ENCODE measurements at regions not wholly inside any gene's neighbourhood (a gene's known extent, or its start where the extent isn't known, plus 50 kb on each side); places are given as distances from the start of the nearest gene placed in this dataset.

DNA sequence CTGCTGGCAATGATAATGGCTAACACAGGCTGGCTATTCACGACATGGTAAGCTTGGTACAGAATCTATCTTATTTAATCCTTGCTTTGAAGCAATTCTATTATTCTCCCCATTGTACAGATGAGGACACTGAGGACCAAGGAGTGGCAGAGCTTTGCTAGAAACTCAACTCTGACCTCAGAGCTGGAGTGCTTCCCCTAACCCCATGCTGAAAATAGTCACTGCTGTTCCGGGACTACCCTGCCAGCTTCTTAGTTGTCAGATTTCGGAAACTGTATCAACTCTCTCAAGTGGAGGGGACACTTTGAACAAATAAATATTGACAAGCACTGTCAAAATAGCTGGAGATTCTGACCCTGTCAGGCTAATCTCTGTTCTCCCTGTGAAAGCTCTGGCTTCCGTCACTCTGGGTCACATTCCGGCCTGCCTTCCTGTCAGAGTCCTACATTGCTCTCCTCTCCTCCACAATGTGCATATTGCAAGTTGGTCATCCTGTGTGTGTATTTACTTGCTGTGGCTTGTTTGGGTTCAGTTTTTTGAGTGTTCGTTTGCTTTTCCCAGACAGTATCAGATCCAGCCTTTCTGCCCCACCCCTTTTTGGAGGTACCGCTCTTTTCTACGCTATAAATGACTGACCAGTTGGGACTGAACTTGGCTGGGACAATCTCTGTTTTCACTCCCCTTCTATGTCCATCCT lies 134.3 kb upstream of the MAP1B start (continued):
- TF ChIP-seq FOXA1 (IDR thresholded peaks at IDR 0.05) (no peak), FOXA1 (CRISPR knock-in tag; IDR thresholded peaks at IDR 0.05) (peak; percentile 51; the same call in 1 of the 2 replicates), SALL1 (CRISPR knock-in tag; IDR thresholded peaks at IDR 0.05) (peak; percentile 59), ZNF292 (CRISPR knock-in tag; IDR thresholded peaks at IDR 0.05; ENCODE audit: borderline replicate concordance, low read depth) (peak; percentile 59; the same call in 1 of the 2 replicates), WIZ (CRISPR knock-in tag; IDR thresholded peaks at IDR 0.05) (no peak), MED1 (CRISPR knock-in tag; IDR thresholded peaks at IDR 0.05) (peak; percentile 39; the same call in 1 of the 2 replicates), SP5 (CRISPR knock-in tag; IDR thresholded peaks at IDR 0.05; ENCODE audit: borderline replicate concordance, low read depth) (peak; percentile 78), GFI1 (CRISPR knock-in tag; IDR thresholded peaks at IDR 0.05; ENCODE audit: borderline replicate concordance) (peak; percentile 44; the same call in 1 of the 2 replicates), ZNF180 (CRISPR knock-in tag; IDR thresholded peaks at IDR 0.05; ENCODE audit: borderline replicate concordance, low read depth) (no peak), RXRB (CRISPR knock-in tag; IDR thresholded peaks at IDR 0.05; ENCODE audit: borderline replicate concordance) (0 out of 2 replicates have a peak, but pooled peaks have one; percentile 22), JARID2 (CRISPR knock-in tag; IDR thresholded peaks at IDR 0.05; ENCODE audit: insufficient replicate concordance) (no peak), TP53 (CRISPR knock-in tag; conservative IDR thresholded peaks at IDR 0.05) (no peak), ZNF629 (CRISPR knock-in tag; conservative IDR thresholded peaks at IDR 0.05) (peak; percentile 94), SP4 (CRISPR knock-in tag; IDR thresholded peaks at IDR 0.05) (0 out of 2 replicates have a peak, but pooled peaks have one; percentile 21), BCL6 (CRISPR knock-in tag; IDR thresholded peaks at IDR 0.05) (peak; percentile 61), ZSCAN29 (CRISPR knock-in tag; conservative IDR thresholded peaks at IDR 0.05) (0 out of 2 replicates have a peak, but pooled peaks have one; percentile 50), GABPB1 (CRISPR knock-in tag; IDR thresholded peaks at IDR 0.05) (peak; percentile 25; the same call in 1 of the 2 replicates), SOX5 (CRISPR knock-in tag; IDR thresholded peaks at IDR 0.05; ENCODE audit: borderline replicate concordance) (0 out of 2 replicates have a peak, but pooled peaks have one; percentile 26), ZNF570 (CRISPR knock-in tag; IDR thresholded peaks at IDR 0.05; ENCODE audit: borderline replicate concordance) (no peak), SP1 (IDR thresholded peaks at IDR 0.05) (no peak), SP1 (CRISPR knock-in tag; IDR thresholded peaks at IDR 0.05) (no peak)
- TF ChIP-seq, protein P1, sequence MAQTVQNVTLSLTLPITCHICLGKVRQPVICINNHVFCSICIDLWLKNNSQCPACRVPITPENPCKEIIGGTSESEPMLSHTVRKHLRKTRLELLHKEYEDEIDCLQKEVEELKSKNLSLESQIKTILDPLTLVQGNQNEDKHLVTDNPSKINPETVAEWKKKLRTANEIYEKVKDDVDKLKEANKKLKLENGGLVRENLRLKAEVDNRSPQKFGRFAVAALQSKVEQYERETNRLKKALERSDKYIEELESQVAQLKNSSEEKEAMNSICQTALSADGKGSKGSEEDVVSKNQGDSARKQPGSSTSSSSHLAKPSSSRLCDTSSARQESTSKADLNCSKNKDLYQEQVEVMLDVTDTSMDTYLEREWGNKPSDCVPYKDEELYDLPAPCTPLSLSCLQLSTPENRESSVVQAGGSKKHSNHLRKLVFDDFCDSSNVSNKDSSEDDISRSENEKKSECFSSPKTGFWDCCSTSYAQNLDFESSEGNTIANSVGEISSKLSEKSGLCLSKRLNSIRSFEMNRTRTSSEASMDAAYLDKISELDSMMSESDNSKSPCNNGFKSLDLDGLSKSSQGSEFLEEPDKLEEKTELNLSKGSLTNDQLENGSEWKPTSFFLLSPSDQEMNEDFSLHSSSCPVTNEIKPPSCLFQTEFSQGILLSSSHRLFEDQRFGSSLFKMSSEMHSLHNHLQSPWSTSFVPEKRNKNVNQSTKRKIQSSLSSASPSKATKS (CRISPR knock-in tag; IDR thresholded peaks at IDR 0.05): no peak
- TF ChIP-seq, protein P2, sequence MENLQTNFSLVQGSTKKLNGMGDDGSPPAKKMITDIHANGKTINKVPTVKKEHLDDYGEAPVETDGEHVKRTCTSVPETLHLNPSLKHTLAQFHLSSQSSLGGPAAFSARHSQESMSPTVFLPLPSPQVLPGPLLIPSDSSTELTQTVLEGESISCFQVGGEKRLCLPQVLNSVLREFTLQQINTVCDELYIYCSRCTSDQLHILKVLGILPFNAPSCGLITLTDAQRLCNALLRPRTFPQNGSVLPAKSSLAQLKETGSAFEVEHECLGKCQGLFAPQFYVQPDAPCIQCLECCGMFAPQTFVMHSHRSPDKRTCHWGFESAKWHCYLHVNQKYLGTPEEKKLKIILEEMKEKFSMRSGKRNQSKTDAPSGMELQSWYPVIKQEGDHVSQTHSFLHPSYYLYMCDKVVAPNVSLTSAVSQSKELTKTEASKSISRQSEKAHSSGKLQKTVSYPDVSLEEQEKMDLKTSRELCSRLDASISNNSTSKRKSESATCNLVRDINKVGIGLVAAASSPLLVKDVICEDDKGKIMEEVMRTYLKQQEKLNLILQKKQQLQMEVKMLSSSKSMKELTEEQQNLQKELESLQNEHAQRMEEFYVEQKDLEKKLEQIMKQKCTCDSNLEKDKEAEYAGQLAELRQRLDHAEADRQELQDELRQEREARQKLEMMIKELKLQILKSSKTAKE (CRISPR knock-in tag; IDR thresholded peaks at IDR 0.05; ENCODE audit: borderline replicate concordance): peak; percentile 81
- TF ChIP-seq, protein P3, sequence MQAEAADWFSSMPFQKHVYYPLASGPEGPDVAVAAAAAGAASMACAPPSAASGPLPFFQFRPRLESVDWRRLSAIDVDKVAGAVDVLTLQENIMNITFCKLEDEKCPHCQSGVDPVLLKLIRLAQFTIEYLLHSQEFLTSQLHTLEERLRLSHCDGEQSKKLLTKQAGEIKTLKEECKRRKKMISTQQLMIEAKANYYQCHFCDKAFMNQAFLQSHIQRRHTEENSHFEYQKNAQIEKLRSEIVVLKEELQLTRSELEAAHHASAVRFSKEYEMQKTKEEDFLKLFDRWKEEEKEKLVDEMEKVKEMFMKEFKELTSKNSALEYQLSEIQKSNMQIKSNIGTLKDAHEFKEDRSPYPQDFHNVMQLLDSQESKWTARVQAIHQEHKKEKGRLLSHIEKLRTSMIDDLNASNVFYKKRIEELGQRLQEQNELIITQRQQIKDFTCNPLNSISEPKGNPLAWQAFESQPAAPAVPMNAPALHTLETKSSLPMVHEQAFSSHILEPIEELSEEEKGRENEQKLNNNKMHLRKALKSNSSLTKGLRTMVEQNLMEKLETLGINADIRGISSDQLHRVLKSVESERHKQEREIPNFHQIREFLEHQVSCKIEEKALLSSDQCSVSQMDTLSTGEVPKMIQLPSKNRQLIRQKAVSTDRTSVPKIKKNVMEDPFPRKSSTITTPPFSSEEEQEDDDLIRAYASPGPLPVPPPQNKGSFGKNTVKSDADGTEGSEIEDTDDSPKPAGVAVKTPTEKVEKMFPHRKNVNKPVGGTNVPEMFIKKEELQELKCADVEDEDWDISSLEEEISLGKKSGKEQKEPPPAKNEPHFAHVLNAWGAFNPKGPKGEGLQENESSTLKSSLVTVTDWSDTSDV (CRISPR knock-in tag; IDR thresholded peaks at IDR 0.05): no peak
- TF ChIP-seq, protein P4, sequence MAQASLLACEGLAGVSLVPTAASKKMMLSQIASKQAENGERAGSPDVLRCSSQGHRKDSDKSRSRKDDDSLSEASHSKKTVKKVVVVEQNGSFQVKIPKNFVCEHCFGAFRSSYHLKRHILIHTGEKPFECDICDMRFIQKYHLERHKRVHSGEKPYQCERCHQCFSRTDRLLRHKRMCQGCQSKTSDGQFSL (CRISPR knock-in tag; IDR thresholded peaks at IDR 0.05): no peak
